A549 (cell line): ENCODE measurements at regions not wholly inside any gene's neighbourhood (a gene's known extent, or its start where the extent isn't known, plus 50 kb on each side); places are given as distances from the start of the nearest gene placed in this dataset.
A peak's percentile ranks its signal among the peaks of the same experiment; 100 is the strongest.

ENCODE experiments used
- ATAC-seq, 2 experiments: fragments of 200-7000 bp in 1 of 2; fragments of >200 bp in 1 of 2; cut with Nextera tagmentation in 1 of 2; cut with Tn5 transposase in 1 of 2; 3 replicates each; pipeline versions ENCODE4 v1.8.0 to v1.9.1; 2018 to 2020; ENCODE audit warnings: mild to moderate bottlenecking in 1 of 2, moderate library complexity in 1 of 2
- CTCF ChIA-PET: fragments of 300-600 bp; sonication (Branson Sonifier 250); formaldehyde crosslinking; extraction: SDS; loops from one replicate; lab custom pipeline; 2021; ENCODE audit warnings: antibody characterized with exemption, inconsistent platforms; lab: Yijun Ruan, JAX
- POLR2A ChIA-PET: fragments of 350-600 bp; formaldehyde crosslinking; extraction: SDS; loops from one replicate; lab custom pipeline; 2021; ENCODE audit warnings: antibody characterized with exemption, inconsistent platforms; lab: Yijun Ruan, JAX
- DNase-seq, 2 experiments: peaks; one replicate each; pipeline versions ENCODE4 v3.0.0 to v3.0.0-alpha.2; 2011 to 2016; ENCODE audit warnings: low read depth in 1 of 2, low spot score in 1 of 2
- FAIRE-seq: peaks from 2 replicates; lab custom pipeline; 2011; peaks lifted over from hg19 to GRCh38; lab: Jason Lieb, UNC
- H3K27ac ChIP-seq, 2 experiments: fragments of >200 bp; sonication (Bioruptor Twin); formaldehyde crosslinking; 3 replicates each; pipeline ENCODE4 v1.5.1; 2016 to 2017
- H3K4me1 ChIP-seq: fragments of >200 bp; sonication (Bioruptor Twin); formaldehyde crosslinking; 3 replicates; pipeline ENCODE4 v1.6.1; 2016
- H3K4me2 ChIP-seq: fragments of >200 bp; sonication (Bioruptor Twin); formaldehyde crosslinking; 3 replicates; pipeline ENCODE4 v1.6.1; 2016
- H3K4me3 ChIP-seq: fragments of >200 bp; sonication (Bioruptor Twin); formaldehyde crosslinking; 3 replicates; pipeline ENCODE4 v1.5.1; 2016
- H3K9me3 ChIP-seq: fragments of >200 bp; sonication (Bioruptor Twin); formaldehyde crosslinking; 3 replicates; pipeline ENCODE4 v1.6.1; 2016
- CBX2 ChIP-seq: fragments of 200-600 bp; sonication (generic); IDR thresholded peaks from 2 replicates; pipeline ENCODE4 v1.6.1; 2016; ENCODE audit warnings: low read depth, mild to moderate bottlenecking, borderline replicate concordance
- CBX8 ChIP-seq: fragments of 200-600 bp; sonication (generic); IDR thresholded peaks from 2 replicates; pipeline ENCODE4 v1.6.1; 2016
- CEBPB ChIP-seq, 2 experiments: fragments of >200 bp in 1 of 2; sonication (Bioruptor Twin) in 1 of 2; formaldehyde crosslinking in 1 of 2; IDR thresholded peaks; 2 replicates each; pipeline ENCODE4 v1.6.1; 2012 to 2016
- EHF ChIP-seq: fragments of 250-450 bp; sonication (Bioruptor Pico); IDR thresholded peaks from 2 replicates; pipeline ENCODE4 v1.5.0; 2020; ENCODE audit warnings: mild to moderate bottlenecking
- FOXS1 ChIP-seq: fragments of 250-450 bp; sonication (Bioruptor Pico); IDR thresholded peaks from 2 replicates; pipeline ENCODE4 v1.5.0; 2020; ENCODE audit warnings: mild to moderate bottlenecking, moderate library complexity
- GATA3 ChIP-seq: IDR thresholded peaks from 2 replicates; pipeline ENCODE4 v1.6.1; 2012; ENCODE audit warnings: borderline replicate concordance
- HDAC2 ChIP-seq: fragments of 200-600 bp; sonication (generic); IDR thresholded peaks from 2 replicates; pipeline ENCODE4 v1.6.1; 2016
- HOXA7 ChIP-seq: fragments of 250-450 bp; sonication (Bioruptor Pico); IDR thresholded peaks from 2 replicates; pipeline ENCODE4 v1.5.0; 2020; ENCODE audit warnings: mild to moderate bottlenecking, moderate library complexity
- HOXB13 ChIP-seq: fragments of 250-450 bp; sonication (Bioruptor Pico); IDR thresholded peaks from 2 replicates; pipeline ENCODE4 v1.5.0; 2020; ENCODE audit warnings: low read depth, mild to moderate bottlenecking, moderate library complexity
- MAFK ChIP-seq: fragments of 450-650 bp; IDR thresholded peaks from 2 replicates; pipeline ENCODE4 v1.6.1; 2014; ENCODE audit not compliant: partially characterized antibody
- MAZ ChIP-seq: fragments of 150-350 bp; IDR thresholded peaks from 2 replicates; pipeline ENCODE4 v1.6.1; 2014; ENCODE audit warnings: antibody characterized with exemption, low read depth, low read length, borderline replicate concordance
- MYC ChIP-seq: IDR thresholded peaks from 2 replicates; pipeline ENCODE4 v1.6.1; 2012; ENCODE audit warnings: mild to moderate bottlenecking, inconsistent platforms, low read length, improper control_type of control experiment, borderline replicate concordance
- NR3C1 ChIP-seq: fragments of >200 bp; sonication (Bioruptor Twin); formaldehyde crosslinking; IDR thresholded peaks from 3 replicates; pipeline ENCODE4 v1.6.1; 2017
- RAD21 ChIP-seq, 2 experiments: fragments of >200 bp in 1 of 2; sonication (Bioruptor Twin) in 1 of 2; formaldehyde crosslinking in 1 of 2; IDR thresholded peaks in 1 of 2; conservative IDR thresholded peaks in 1 of 2; 2 replicates in 1 of 2; 3 replicates in 1 of 2; pipeline ENCODE4 v1.6.1; 2012 to 2018; ENCODE audit warnings: inconsistent platforms in 1 of 2
- SMC3 ChIP-seq: fragments of >200 bp; sonication (Bioruptor Twin); formaldehyde crosslinking; IDR thresholded peaks from 3 replicates; pipeline ENCODE4 v1.6.1; 2018; ENCODE audit warnings: inconsistent platforms
- TFCP2L1 ChIP-seq: fragments of 250-450 bp; sonication (Bioruptor Pico); IDR thresholded peaks from 2 replicates; pipeline ENCODE4 v1.5.0; 2021; ENCODE audit warnings: mild to moderate bottlenecking
- TP53 ChIP-seq: fragments of 250-450 bp; sonication (Bioruptor Pico); IDR thresholded peaks from 2 replicates; pipeline ENCODE4 v1.5.0; 2021; ENCODE audit warnings: mild to moderate bottlenecking, moderate library complexity
- ZC3H11A ChIP-seq: fragments of 450-650 bp; IDR thresholded peaks from 2 replicates; pipeline ENCODE4 v1.6.1; 2014; ENCODE audit warnings: antibody characterized with exemption, mild to moderate bottlenecking
- ZFP36 ChIP-seq: fragments of 450-650 bp; IDR thresholded peaks from 2 replicates; pipeline ENCODE4 v1.6.1; 2014; ENCODE audit warnings: borderline replicate concordance; ENCODE audit not compliant: partially characterized antibody
- WGBS: methylation state at CpG from one replicate; pipeline ENCODE4 v1.1.6; 2017; ENCODE audit errors: missing lambda C conversion rate; 5-methylcytosine and 5-hydroxymethylcytosine counted together
- TF ChIP-seq, protein P1 (sequence below): fragments of 200-600 bp; sonication (generic); IDR thresholded peaks from 2 replicates; pipeline ENCODE4 v1.6.1; 2016; ENCODE audit warnings: antibody characterized with exemption, mild to moderate bottlenecking, moderate library complexity
- TF ChIP-seq, protein P2 (sequence below): fragments of >200 bp; sonication (Bioruptor Twin); formaldehyde crosslinking; IDR thresholded peaks from 2 replicates; pipeline ENCODE4 v1.6.1; 2016
- TF ChIP-seq, protein P3 (sequence below): fragments of 250-450 bp; sonication (Bioruptor Pico); IDR thresholded peaks from 2 replicates; pipeline ENCODE4 v1.5.0; 2020; ENCODE audit warnings: low read depth, mild to moderate bottlenecking, moderate library complexity
- TF ChIP-seq, protein P4 (sequence below): fragments of >200 bp; sonication (Bioruptor Twin); formaldehyde crosslinking; IDR thresholded peaks from 3 replicates; pipeline ENCODE4 v1.6.1; 2016

DNA sequence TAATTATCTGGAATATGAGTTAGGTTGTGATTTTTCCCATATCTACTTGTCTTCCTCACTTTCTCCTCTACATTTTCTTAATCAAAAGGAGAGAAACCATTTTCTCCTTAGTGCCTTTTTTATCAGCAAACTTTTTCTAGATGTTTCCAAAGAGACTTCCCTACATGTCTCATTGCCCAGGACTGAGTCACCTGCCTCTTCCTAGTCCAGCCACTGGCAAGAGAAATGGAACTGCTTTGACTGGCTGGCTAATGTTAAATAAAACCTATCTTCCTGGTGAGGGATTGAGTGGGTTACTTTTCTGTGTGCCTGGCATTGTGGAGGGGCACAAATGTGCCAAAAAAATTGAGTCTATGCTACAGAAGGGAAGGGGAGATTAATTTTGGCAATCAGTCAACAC lies 52.1 kb upstream of the CD5L start:
- DNase-seq: no peak
- TF ChIP-seq ZC3H11A (no peak), SMC3 (no peak), HOXB13 (CRISPR knock-in tag) (no peak)
- CTCF ChIA-PET: interaction anchor here (1.5 kb wide), 1 partner anchor 228 kb away, joined by 5 read pairs; no protein-coding TSS in a partner anchor
- no peak for ATAC-seq
- no peak overlapping the region for H3K27ac ChIP-seq
- H3K4me1 ChIP-seq: no peaks in the 10 kb centered on the region
- H3K9me3 ChIP-seq: no peaks in the 10 kb centered on the region
- POLR2A ChIA-PET: no interaction called here
- FAIRE-seq: no peak
- H3K4me3 ChIP-seq: no peak overlapping the region
- H3K4me2 ChIP-seq: no peak overlapping the region

DNA sequence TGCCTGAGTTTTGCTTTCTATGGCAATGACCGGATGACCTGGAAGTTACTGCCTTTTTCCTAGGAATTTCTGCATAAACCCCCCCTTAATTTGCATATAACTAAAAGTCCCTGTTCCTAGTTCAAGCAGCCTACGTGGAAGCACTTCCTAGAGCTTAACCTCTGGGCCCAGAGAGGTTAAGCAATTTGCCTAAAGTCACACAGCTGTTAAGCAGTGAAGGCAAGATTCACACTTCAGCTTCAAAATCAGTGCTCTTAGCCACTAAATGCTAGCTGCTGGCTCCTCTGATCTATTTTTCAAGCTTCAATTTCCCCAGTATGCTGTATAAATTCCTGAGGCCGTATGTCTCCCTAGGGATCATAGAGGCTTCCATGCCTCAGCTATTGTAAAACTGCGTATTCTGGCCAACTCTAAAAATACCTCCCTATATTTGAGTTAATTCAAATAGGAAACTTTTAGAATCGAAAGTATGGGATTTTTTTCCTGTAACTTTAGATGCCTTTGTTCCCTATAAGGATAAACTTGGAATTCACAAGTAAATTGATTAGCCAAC lies 53.1 kb upstream of the CD5L start:
- Histone ChIP-seq H3K27ac (no peak overlapping the region), H3K4me2 (no peak overlapping the region), H3K9me3 (no peaks in the 10 kb centered on the region), H3K4me1 (no peaks in the 10 kb centered on the region), H3K4me3 (no peak overlapping the region)
- 19% methylated on average over 5 of the region's 5 CpGs for whole genome bisulfite sequencing
- no peak for FAIRE-seq
- no peak for TF ChIP-seq MAZ
- TF ChIP-seq, protein P1, sequence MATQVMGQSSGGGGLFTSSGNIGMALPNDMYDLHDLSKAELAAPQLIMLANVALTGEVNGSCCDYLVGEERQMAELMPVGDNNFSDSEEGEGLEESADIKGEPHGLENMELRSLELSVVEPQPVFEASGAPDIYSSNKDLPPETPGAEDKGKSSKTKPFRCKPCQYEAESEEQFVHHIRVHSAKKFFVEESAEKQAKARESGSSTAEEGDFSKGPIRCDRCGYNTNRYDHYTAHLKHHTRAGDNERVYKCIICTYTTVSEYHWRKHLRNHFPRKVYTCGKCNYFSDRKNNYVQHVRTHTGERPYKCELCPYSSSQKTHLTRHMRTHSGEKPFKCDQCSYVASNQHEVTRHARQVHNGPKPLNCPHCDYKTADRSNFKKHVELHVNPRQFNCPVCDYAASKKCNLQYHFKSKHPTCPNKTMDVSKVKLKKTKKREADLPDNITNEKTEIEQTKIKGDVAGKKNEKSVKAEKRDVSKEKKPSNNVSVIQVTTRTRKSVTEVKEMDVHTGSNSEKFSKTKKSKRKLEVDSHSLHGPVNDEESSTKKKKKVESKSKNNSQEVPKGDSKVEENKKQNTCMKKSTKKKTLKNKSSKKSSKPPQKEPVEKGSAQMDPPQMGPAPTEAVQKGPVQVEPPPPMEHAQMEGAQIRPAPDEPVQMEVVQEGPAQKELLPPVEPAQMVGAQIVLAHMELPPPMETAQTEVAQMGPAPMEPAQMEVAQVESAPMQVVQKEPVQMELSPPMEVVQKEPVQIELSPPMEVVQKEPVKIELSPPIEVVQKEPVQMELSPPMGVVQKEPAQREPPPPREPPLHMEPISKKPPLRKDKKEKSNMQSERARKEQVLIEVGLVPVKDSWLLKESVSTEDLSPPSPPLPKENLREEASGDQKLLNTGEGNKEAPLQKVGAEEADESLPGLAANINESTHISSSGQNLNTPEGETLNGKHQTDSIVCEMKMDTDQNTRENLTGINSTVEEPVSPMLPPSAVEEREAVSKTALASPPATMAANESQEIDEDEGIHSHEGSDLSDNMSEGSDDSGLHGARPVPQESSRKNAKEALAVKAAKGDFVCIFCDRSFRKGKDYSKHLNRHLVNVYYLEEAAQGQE: no peak
- TF ChIP-seq HOXA7 (CRISPR knock-in tag): no peak
- DNase-seq: no peak
- ChIA-PET POLR2A (no interaction called here), CTCF (interaction anchor here (1.5 kb wide), 1 partner anchor 227 kb away, joined by 5 read pairs; no protein-coding TSS in a partner anchor)
- ATAC-seq: no peak

DNA sequence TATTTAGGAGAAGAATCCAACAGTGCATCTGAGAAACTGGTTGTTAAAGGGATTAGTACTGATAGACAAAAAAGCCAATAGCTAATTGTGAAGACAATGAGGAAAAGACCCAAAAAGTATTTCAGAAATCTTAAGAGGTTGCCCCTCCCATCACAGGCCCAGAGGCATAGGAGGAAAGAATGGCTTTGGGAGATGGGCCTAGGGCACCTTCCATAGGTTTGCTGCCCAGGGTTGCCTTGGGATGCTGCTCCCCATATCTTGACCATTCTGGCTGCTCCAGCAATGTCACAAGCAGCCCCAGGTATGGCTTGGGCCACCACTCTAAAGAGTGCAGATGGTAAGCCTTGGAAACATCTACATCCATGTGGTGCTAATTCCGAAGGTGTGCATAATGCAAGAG lies 68.7 kb upstream of the CD5L start:
- WGBS: 0% methylated on average over 1 of the region's 1 CpG
- no peak for FAIRE-seq

DNA sequence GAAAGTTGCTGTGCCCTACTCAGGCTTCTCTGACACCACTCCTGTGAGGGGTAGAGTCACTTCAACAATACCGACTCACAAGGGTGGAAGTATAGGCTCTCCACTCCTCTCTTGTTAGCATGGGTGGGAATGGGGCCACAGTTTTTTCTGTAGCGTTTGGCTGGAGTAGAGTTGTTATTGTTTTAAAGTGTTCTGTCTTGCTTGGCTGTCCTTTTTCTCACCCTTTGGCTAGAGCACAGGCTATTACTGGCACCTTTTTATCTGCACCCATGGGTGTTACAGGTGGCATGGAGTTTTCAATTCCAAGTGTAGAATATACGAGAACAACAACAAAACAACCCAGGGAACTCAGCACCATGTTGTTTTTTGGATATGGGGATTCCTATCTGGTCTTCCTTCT lies 74.3 kb upstream of the CD5L start:
- WGBS: 8% methylated on average over 3 of the region's 3 CpGs
- Histone ChIP-seq H3K4me2 (no peak overlapping the region), H3K4me3 (no peak overlapping the region), H3K27ac (no peak overlapping the region), H3K9me3 (no peaks in the 10 kb centered on the region), H3K4me1 (no peaks in the 10 kb centered on the region)
- ChIA-PET CTCF (no interaction called here), POLR2A (no interaction called here)
- DNase-seq: no peak
- no peak for ATAC-seq
- FAIRE-seq: no peak
- TF ChIP-seq CBX8 (no peak), MAFK (no peak), RAD21 (conservative IDR thresholded peaks at IDR 0.05 in 1 of 2, IDR thresholded peaks at IDR 0.05 in 1 of 2) (no peak), MYC (no peak), CEBPB (IDR thresholded peaks at IDR 0.05) (no peak), CBX2 (no peak), TFCP2L1 (CRISPR knock-in tag) (no peak), TP53 (CRISPR knock-in tag) (no peak)
- TF ChIP-seq, protein P2, sequence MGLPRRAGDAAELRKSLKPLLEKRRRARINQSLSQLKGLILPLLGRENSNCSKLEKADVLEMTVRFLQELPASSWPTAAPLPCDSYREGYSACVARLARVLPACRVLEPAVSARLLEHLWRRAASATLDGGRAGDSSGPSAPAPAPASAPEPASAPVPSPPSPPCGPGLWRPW: no peak
- TF ChIP-seq, protein P1: no peak
- TF ChIP-seq, protein P3, sequence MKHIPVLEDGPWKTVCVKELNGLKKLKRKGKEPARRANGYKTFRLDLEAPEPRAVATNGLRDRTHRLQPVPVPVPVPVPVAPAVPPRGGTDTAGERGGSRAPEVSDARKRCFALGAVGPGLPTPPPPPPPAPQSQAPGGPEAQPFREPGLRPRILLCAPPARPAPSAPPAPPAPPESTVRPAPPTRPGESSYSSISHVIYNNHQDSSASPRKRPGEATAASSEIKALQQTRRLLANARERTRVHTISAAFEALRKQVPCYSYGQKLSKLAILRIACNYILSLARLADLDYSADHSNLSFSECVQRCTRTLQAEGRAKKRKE: no peak
- TF ChIP-seq, protein P4, sequence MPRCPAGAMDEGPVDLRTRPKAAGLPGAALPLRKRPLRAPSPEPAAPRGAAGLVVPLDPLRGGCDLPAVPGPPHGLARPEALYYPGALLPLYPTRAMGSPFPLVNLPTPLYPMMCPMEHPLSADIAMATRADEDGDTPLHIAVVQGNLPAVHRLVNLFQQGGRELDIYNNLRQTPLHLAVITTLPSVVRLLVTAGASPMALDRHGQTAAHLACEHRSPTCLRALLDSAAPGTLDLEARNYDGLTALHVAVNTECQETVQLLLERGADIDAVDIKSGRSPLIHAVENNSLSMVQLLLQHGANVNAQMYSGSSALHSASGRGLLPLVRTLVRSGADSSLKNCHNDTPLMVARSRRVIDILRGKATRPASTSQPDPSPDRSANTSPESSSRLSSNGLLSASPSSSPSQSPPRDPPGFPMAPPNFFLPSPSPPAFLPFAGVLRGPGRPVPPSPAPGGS: no peak

More for the DNA sequence above, 68.7 kb upstream of the CD5L start:
- TF ChIP-seq EHF (CRISPR knock-in tag): no peak
- no peak for TF ChIP-seq FOXS1 (CRISPR knock-in tag)
- TF ChIP-seq ZFP36: peak; percentile 51
- no peak for TF ChIP-seq NR3C1
- no peak for TF ChIP-seq GATA3
- no peak for TF ChIP-seq HDAC2
- ChIA-PET CTCF (no interaction called here), POLR2A (no interaction called here)
- H3K27ac ChIP-seq: no peak overlapping the region
- ATAC-seq (no peak), DNase-seq (no peak)
- H3K4me3 ChIP-seq: no peak overlapping the region
- no peak overlapping the region for H3K4me2 ChIP-seq
- H3K4me1 ChIP-seq: no peaks in the 10 kb centered on the region
- H3K9me3 ChIP-seq: peaks cover 6% of the 10 kb centered on the region; the same call in 1 of the 3 replicates
